OCI-LY3 (cell line): ENCODE measurements at regions not wholly inside any gene's neighbourhood (a gene's known extent, or its start where the extent isn't known, plus 50 kb on each side); places are given as distances from the start of the nearest gene placed in this dataset.

Source experiments
- H2AFZ ChIP-seq: fragments of 200-600, 300-600 bp; shearing (Covaris generic); 2 replicates; pipeline ENCODE4 v1.6.0; 2014; ENCODE audit warnings: antibody characterized with exemption, low read depth, low read length
- H3K27ac ChIP-seq: fragments of 200-600, 300-600 bp; sonication (generic); 2 replicates; pipeline ENCODE4 v1.5.1; 2014; ENCODE audit warnings: mild to moderate bottlenecking, low read length, moderate library complexity, mixed read lengths
- H3K27me3 ChIP-seq: fragments of 200-600, 300-600 bp; sonication (generic); 2 replicates; pipeline ENCODE4 v1.6.1; 2014; ENCODE audit warnings: low read depth, low read length, mixed read lengths
- H3K36me3 ChIP-seq: fragments of 200-600, 300-600 bp; sonication (generic); replicated peaks from 2 replicates; pipeline ENCODE3; 2014; ENCODE audit warnings: low read depth, low read length, mixed read lengths
- H3K4me1 ChIP-seq: fragments of 300-600, 200-600 bp; sonication (generic); 2 replicates; pipeline ENCODE4 v1.6.1; 2014; ENCODE audit warnings: low read length, mixed read lengths
- H3K4me2 ChIP-seq: fragments of 200-600, 300-600 bp; sonication (generic); 2 replicates; pipeline ENCODE4 v1.6.1; 2014; ENCODE audit warnings: low read length, mixed read lengths
- H3K4me3 ChIP-seq: fragments of 300-600, 200-600 bp; sonication (generic); 2 replicates; pipeline ENCODE4 v1.5.1; 2014; ENCODE audit warnings: antibody characterized with exemption, mild to moderate bottlenecking, low read length, moderate library complexity
- H3K79me2 ChIP-seq: fragments of 300-600, 200-600 bp; shearing (Covaris generic); 2 replicates; pipeline ENCODE4 v1.6.1; 2014; ENCODE audit warnings: mild to moderate bottlenecking, low read length, mixed read lengths
- H3K9ac ChIP-seq: fragments of 300-600, 200-600 bp; shearing (Covaris generic); 2 replicates; pipeline ENCODE4 v1.6.0; 2014; ENCODE audit warnings: mild to moderate bottlenecking, low read length, moderate library complexity
- H3K9me3 ChIP-seq: fragments of 200-600, 300-600 bp; shearing (Covaris generic); 2 replicates; pipeline ENCODE4 v1.6.1; 2014; ENCODE audit warnings: low read length, mixed read lengths; ENCODE audit not compliant: insufficient read depth
- H4K20me1 ChIP-seq: fragments of 200-600, 300-600 bp; sonication (generic); 2 replicates; pipeline ENCODE4 v1.6.1; 2016; ENCODE audit warnings: low read length, mixed read lengths; ENCODE audit not compliant: insufficient read depth
- CTCF ChIP-seq: fragments of 200-600, 300-600 bp; sonication (generic); IDR thresholded peaks from 2 replicates; pipeline ENCODE4 v1.5.1; 2014; ENCODE audit warnings: antibody characterized with exemption, low read length, low read depth
- EZH2phosphoT487 ChIP-seq: fragments of 200-600 bp; shearing (Covaris generic); IDR thresholded peaks from 2 replicates; pipeline ENCODE4 v1.6.1; 2018; ENCODE audit warnings: antibody characterized with exemption, mixed run types, low read depth

- H3K79me2 ChIP-seq: no peaks in the 10 kb centered on the region
- H3K4me2 ChIP-seq: no peak overlapping the region
- no peaks in the 10 kb centered on the region for H3K9me3 ChIP-seq
- no peak overlapping the region for H3K27ac ChIP-seq
- TF ChIP-seq CTCF: no peak
- no peak for TF ChIP-seq EZH2phosphoT487
- no peak overlapping the region for H3K9ac ChIP-seq
- H2AFZ ChIP-seq: no peak overlapping the region
- no peaks in the 10 kb centered on the region for H4K20me1 ChIP-seq
- no peak overlapping the region for H3K4me3 ChIP-seq
- no peaks in the 10 kb centered on the region for H3K4me1 ChIP-seq
- no peaks in the 10 kb centered on the region for H3K36me3 ChIP-seq
- no peaks in the 10 kb centered on the region for H3K27me3 ChIP-seq
These were observed 721.6 kb upstream of the ARGLU1 start for GRCh38 chr13:107289540-107289939.

GRCh38 chr13:107284173-107284572, 716.2 kb upstream of the ARGLU1 start:
- Histone ChIP-seq H3K4me1 (no peaks in the 10 kb centered on the region), H3K27ac (no peak overlapping the region), H3K9me3 (no peaks in the 10 kb centered on the region), H3K27me3 (no peaks in the 10 kb centered on the region), H4K20me1 (no peaks in the 10 kb centered on the region), H3K36me3 (no peaks in the 10 kb centered on the region), H2AFZ (peak overlapping the region; percentile 77; the same call in 1 of the 2 replicates), H3K4me3 (no peak overlapping the region), H3K4me2 (no peak overlapping the region), H3K79me2 (no peaks in the 10 kb centered on the region), H3K9ac (no peak overlapping the region)
- TF ChIP-seq EZH2phosphoT487: no peak
- TF ChIP-seq CTCF: no peak

GRCh38 chr13:107277911-107278310, 710.0 kb upstream of the ARGLU1 start:
- Histone ChIP-seq H3K79me2 (no peaks in the 10 kb centered on the region), H3K27me3 (no peaks in the 10 kb centered on the region), H2AFZ (no peak overlapping the region), H3K27ac (no peak overlapping the region), H4K20me1 (no peaks in the 10 kb centered on the region), H3K4me1 (no peaks in the 10 kb centered on the region), H3K36me3 (no peaks in the 10 kb centered on the region), H3K9ac (no peak overlapping the region), H3K4me3 (no peak overlapping the region), H3K4me2 (no peak overlapping the region), H3K9me3 (no peaks in the 10 kb centered on the region)
- no peak for TF ChIP-seq CTCF
- no peak for TF ChIP-seq EZH2phosphoT487

GRCh38 chr13:107276936-107277335, 709.0 kb upstream of the ARGLU1 start:
- no peaks in the 10 kb centered on the region for H4K20me1 ChIP-seq
- no peaks in the 10 kb centered on the region for H3K4me1 ChIP-seq
- TF ChIP-seq CTCF (no peak), EZH2phosphoT487 (no peak)
- no peaks in the 10 kb centered on the region for H3K9me3 ChIP-seq
- no peaks in the 10 kb centered on the region for H3K79me2 ChIP-seq
- H3K4me2 ChIP-seq: no peak overlapping the region
- H3K9ac ChIP-seq: no peak overlapping the region
- H3K27ac ChIP-seq: no peak overlapping the region
- no peak overlapping the region for H3K4me3 ChIP-seq
- no peaks in the 10 kb centered on the region for H3K27me3 ChIP-seq
- no peak overlapping the region for H2AFZ ChIP-seq
- H3K36me3 ChIP-seq: no peaks in the 10 kb centered on the region
